Gastroesophageal sphincter (tissue), 3 donors: ENCODE measurements at regions not wholly inside any gene's neighbourhood (a gene's known extent, or its start where the extent isn't known, plus 50 kb on each side); places are given as distances from the start of the nearest gene placed in this dataset.

Experiments
- POLR2AphosphoS5 ChIP-seq: sonication (generic); formaldehyde crosslinking; IDR thresholded peaks from one replicate; pipeline ENCODE4 v1.6.1; 2017; ENCODE audit warnings: antibody characterized with exemption
- TF ChIP-seq, protein P1 (sequence below), 4 experiments: fragments of 200-600 bp in 2 of 4; fragments of 450-650 bp in 2 of 4; sonication (generic) in 1 of 4; IDR thresholded peaks; one replicate each; pipeline ENCODE4 v1.5.1; 2017 to 2019; ENCODE audit warnings: antibody characterized with exemption in 4 of 4, mild to moderate bottlenecking in 2 of 4, moderate library complexity in 2 of 4

DNA sequence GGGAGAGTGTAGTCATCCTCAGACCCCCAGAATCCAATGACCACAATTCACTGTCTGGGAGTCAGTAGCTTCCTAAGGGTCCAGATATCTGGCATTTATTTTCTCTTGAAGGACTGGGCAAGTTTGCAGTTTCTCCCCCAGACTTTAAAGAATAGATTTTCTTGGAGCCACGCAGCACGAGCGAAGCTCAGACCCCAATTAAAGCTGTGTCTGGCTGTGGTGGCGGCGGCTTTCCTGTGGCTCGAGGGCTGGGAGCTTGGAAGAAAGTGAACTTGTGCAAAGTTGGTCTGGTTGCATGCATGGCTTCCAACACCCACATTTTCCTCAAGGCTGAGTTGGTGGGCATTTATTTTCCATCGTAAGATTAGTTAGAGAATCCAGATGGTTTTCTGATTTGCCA is 105.0 kb downstream of the ACKR3 start:
- TF ChIP-seq, protein P1, sequence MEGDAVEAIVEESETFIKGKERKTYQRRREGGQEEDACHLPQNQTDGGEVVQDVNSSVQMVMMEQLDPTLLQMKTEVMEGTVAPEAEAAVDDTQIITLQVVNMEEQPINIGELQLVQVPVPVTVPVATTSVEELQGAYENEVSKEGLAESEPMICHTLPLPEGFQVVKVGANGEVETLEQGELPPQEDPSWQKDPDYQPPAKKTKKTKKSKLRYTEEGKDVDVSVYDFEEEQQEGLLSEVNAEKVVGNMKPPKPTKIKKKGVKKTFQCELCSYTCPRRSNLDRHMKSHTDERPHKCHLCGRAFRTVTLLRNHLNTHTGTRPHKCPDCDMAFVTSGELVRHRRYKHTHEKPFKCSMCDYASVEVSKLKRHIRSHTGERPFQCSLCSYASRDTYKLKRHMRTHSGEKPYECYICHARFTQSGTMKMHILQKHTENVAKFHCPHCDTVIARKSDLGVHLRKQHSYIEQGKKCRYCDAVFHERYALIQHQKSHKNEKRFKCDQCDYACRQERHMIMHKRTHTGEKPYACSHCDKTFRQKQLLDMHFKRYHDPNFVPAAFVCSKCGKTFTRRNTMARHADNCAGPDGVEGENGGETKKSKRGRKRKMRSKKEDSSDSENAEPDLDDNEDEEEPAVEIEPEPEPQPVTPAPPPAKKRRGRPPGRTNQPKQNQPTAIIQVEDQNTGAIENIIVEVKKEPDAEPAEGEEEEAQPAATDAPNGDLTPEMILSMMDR (IDR thresholded peaks at IDR 0.05), result no peak
- no peak for TF ChIP-seq POLR2AphosphoS5
